IPS-NIHi7 (cell line): ENCODE measurements at regions not wholly inside any gene's neighbourhood (a gene's known extent, or its start where the extent isn't known, plus 50 kb on each side); places are given as distances from the start of the nearest gene placed in this dataset.
"Not testable (repeated sequence)": the region's sequence is repeated elsewhere in the genome, so short reads cannot be mapped to it uniquely, and the experiment has no call there.

Source experiments
- DNase-seq: peaks from one replicate; pipeline ENCODE4 v3.0.0; 2012; ENCODE audit warnings: mixed read lengths; ENCODE audit errors: extremely low spot score

- DNase-seq, result not testable (repeated sequence)
Observed at GRCh38 chr6:57708061-57708460, 390.6 kb downstream of the PRIM2 start.

GRCh38 chr6:57722546-57722945 lies 405.1 kb downstream of the PRIM2 start:
- peak; percentile 1 for DNase-seq

- DNase-seq, result not testable (repeated sequence)
Observed at GRCh38 chr6:57723815-57724401, 406.5 kb downstream of the PRIM2 start.

- DNase-seq, result not testable (repeated sequence)
Observed at GRCh38 chr6:57729407-57729806, 412.0 kb downstream of the PRIM2 start.

- DNase-seq, result not testable (repeated sequence)
Observed at GRCh38 chr6:57730726-57731125, 413.3 kb downstream of the PRIM2 start.

- DNase-seq, result not testable (repeated sequence)
Observed at GRCh38 chr6:57747716-57748115, 430.3 kb downstream of the PRIM2 start.

GRCh38 chr6:57759850-57760249 lies 442.4 kb downstream of the PRIM2 start:
- DNase-seq, result not testable (repeated sequence)

- DNase-seq, result peak; percentile 16
Observed at GRCh38 chr6:57792720-57793397, 475.4 kb downstream of the PRIM2 start.

- DNase-seq, result not testable (repeated sequence)
Observed at GRCh38 chr6:57793398-57793762, 475.9 kb downstream of the PRIM2 start.

- DNase-seq, result peak; percentile 17
Observed at GRCh38 chr6:57799703-57800479, 482.5 kb downstream of the PRIM2 start.

GRCh38 chr6:57808581-57808980 lies 491.2 kb downstream of the PRIM2 start:
- DNase-seq, result peak; percentile 13

GRCh38 chr6:57809454-57809853 lies 492.0 kb downstream of the PRIM2 start:
- not testable (repeated sequence) for DNase-seq

- peak; percentile 36 for DNase-seq
Observed at GRCh38 chr6:57813271-57814075, 496.0 kb downstream of the PRIM2 start.

- not testable (repeated sequence) for DNase-seq
Observed at GRCh38 chr6:57815826-57816225, 498.4 kb downstream of the PRIM2 start.

- not testable (repeated sequence) for DNase-seq
Observed at GRCh38 chr6:57821325-57821724, 503.9 kb downstream of the PRIM2 start.

- not testable (repeated sequence) for DNase-seq
Observed at GRCh38 chr6:57822448-57822847, 505.0 kb downstream of the PRIM2 start.

GRCh38 chr6:57822896-57823358 lies 505.5 kb downstream of the PRIM2 start:
- DNase-seq, result peak; percentile 7

- not testable (repeated sequence) for DNase-seq
Observed at GRCh38 chr6:57837622-57838209, 520.3 kb downstream of the PRIM2 start.

GRCh38 chr6:57841551-57841950 lies 524.1 kb downstream of the PRIM2 start:
- DNase-seq, result not testable (repeated sequence)

GRCh38 chr6:57853745-57854407 lies 536.4 kb downstream of the PRIM2 start:
- peak; percentile 34 for DNase-seq
